GM12891 (cell line): ENCODE measurements at regions not wholly inside any gene's neighbourhood (a gene's known extent, or its start where the extent isn't known, plus 50 kb on each side); places are given as distances from the start of the nearest gene placed in this dataset.

Source experiments
- PAX5 ChIP-seq: IDR thresholded peaks from 2 replicates; pipeline ENCODE4 v1.6.1; 2011; ENCODE audit warnings: low read length, moderate library complexity, mild to moderate bottlenecking; ENCODE audit not compliant: insufficient read depth, severe bottlenecking
- POLR2AphosphoS5 ChIP-seq: IDR thresholded peaks from 2 replicates; pipeline ENCODE4 v1.6.1; 2011; ENCODE audit warnings: low read depth, low read length, control low read depth

DNA sequence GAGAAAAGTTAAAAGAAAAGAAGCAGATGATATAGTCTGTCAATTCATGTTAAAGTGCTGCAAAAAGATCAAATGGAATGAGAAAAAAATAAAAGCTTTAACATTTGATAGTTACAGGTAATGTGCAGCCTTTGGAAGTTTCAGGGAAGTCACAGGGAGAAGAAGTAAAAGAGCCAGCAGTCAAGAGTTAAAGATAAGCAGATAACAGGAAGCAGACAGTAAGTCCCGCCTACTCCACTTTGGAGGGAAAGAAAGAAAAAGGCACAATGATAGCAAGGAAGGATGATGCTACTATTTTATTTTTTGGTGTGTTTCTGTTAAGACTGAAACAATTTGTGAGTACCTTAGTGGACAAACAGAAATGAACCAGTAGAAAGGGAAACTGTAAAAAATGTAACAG, 111.1 kb upstream of the KRR1 start:
- TF ChIP-seq PAX5 (no peak), POLR2AphosphoS5 (no peak)
